HL-60 (cell line): ENCODE measurements at regions not wholly inside any gene's neighbourhood (a gene's known extent, or its start where the extent isn't known, plus 50 kb on each side); places are given as distances from the start of the nearest gene placed in this dataset.
"Not testable (repeated sequence)": the region's sequence is repeated elsewhere in the genome, so short reads cannot be mapped to it uniquely, and the experiment has no call there.

Source experiments
- CTCF ChIP-seq: IDR thresholded peaks from one replicate; pipeline ENCODE4 v1.5.1; 2011; ENCODE audit warnings: low read length, control low read depth, inconsistent platforms; ENCODE audit not compliant: insufficient read depth
- GABPA ChIP-seq: IDR thresholded peaks from 2 replicates; pipeline ENCODE4 v1.6.1; 2012; ENCODE audit warnings: low read depth
- POLR2AphosphoS5 ChIP-seq: IDR thresholded peaks from 2 replicates; pipeline ENCODE4 v1.6.1; 2012; ENCODE audit warnings: low read depth
- REST ChIP-seq: IDR thresholded peaks from 2 replicates; pipeline ENCODE4 v1.6.1; 2012; ENCODE audit warnings: low read depth; ENCODE audit not compliant: insufficient replicate concordance

GRCh38 chr21:5039926-5040325, 5481.5 kb upstream of the TPTE start:
- not testable (repeated sequence) for TF ChIP-seq CTCF, POLR2AphosphoS5, GABPA, REST
